HEK293 (cell line): ENCODE measurements at regions not wholly inside any gene's neighbourhood (a gene's known extent, or its start where the extent isn't known, plus 50 kb on each side); places are given as distances from the start of the nearest gene placed in this dataset.

Source experiments
- AEBP2 ChIP-seq: fragments of 450-650 bp; formaldehyde crosslinking; IDR thresholded peaks from 2 replicates; pipeline ENCODE4 v1.5.1; 2016; ENCODE audit warnings: missing biosample characterization, missing genetic modification characterization, borderline replicate concordance
- KLF16 ChIP-seq: fragments of 450-650 bp; formaldehyde crosslinking; IDR thresholded peaks from 2 replicates; pipeline ENCODE4 v1.5.1; 2017; ENCODE audit warnings: missing biosample characterization, missing genetic modification characterization
- REST ChIP-seq: fragments of 450-650 bp; formaldehyde crosslinking; IDR thresholded peaks from 2 replicates; pipeline ENCODE4 v1.5.1; 2016; ENCODE audit warnings: missing biosample characterization, missing genetic modification characterization
- SCRT2 ChIP-seq: fragments of 450-650 bp; formaldehyde crosslinking; IDR thresholded peaks from 2 replicates; pipeline ENCODE4 v1.5.1; 2016; ENCODE audit warnings: missing biosample characterization, missing genetic modification characterization
- YY2 ChIP-seq: fragments of 450-650 bp; formaldehyde crosslinking; IDR thresholded peaks from 2 replicates; pipeline ENCODE4 v1.5.1; 2016; ENCODE audit warnings: missing biosample characterization, missing genetic modification characterization
- ZBTB7A ChIP-seq: fragments of 450-650 bp; formaldehyde crosslinking; IDR thresholded peaks from 2 replicates; pipeline ENCODE4 v1.5.1; 2016; ENCODE audit warnings: low read depth, missing biosample characterization, missing genetic modification characterization
- ZFHX2 ChIP-seq: fragments of 450-650 bp; formaldehyde crosslinking; conservative IDR thresholded peaks from 2 replicates; pipeline ENCODE4 v1.5.1; 2016; ENCODE audit warnings: missing biosample characterization, missing genetic modification characterization
- ZNF121 ChIP-seq: fragments of 450-650 bp; formaldehyde crosslinking; IDR thresholded peaks from 2 replicates; pipeline ENCODE4 v1.5.1; 2016; ENCODE audit warnings: missing biosample characterization, missing genetic modification characterization
- ZNF148 ChIP-seq: fragments of 450-650 bp; formaldehyde crosslinking; IDR thresholded peaks from 2 replicates; pipeline ENCODE4 v1.5.0; 2017; ENCODE audit warnings: missing biosample characterization, missing genetic modification characterization, borderline replicate concordance
- ZNF404 ChIP-seq: fragments of 450-650 bp; formaldehyde crosslinking; IDR thresholded peaks from 2 replicates; pipeline ENCODE4 v1.5.1; 2017; ENCODE audit warnings: missing biosample characterization, missing genetic modification characterization
- ZNF426 ChIP-seq: fragments of 450-650 bp; formaldehyde crosslinking; IDR thresholded peaks from 2 replicates; pipeline ENCODE4 v1.5.1; 2017; ENCODE audit warnings: missing biosample characterization, missing genetic modification characterization, mild to moderate bottlenecking, inconsistent platforms, moderate library complexity
- ZNF514 ChIP-seq: fragments of 450-650 bp; formaldehyde crosslinking; IDR thresholded peaks from 2 replicates; pipeline ENCODE4 v1.5.1; 2016; ENCODE audit warnings: missing biosample characterization, missing genetic modification characterization
- ZNF561 ChIP-seq: fragments of 450-650 bp; IDR thresholded peaks from 2 replicates; pipeline ENCODE4 v1.5.1; 2018; ENCODE audit warnings: missing biosample characterization, missing genetic modification characterization, borderline replicate concordance
- ZNF585B ChIP-seq: fragments of 450-650 bp; formaldehyde crosslinking; IDR thresholded peaks from 2 replicates; pipeline ENCODE4 v1.5.1; 2016; ENCODE audit warnings: missing biosample characterization, missing genetic modification characterization
- ZNF600 ChIP-seq: fragments of 450-650 bp; formaldehyde crosslinking; IDR thresholded peaks from 2 replicates; pipeline ENCODE4 v1.5.1; 2016; ENCODE audit warnings: missing biosample characterization, missing genetic modification characterization
- ZNF621 ChIP-seq: fragments of 450-650 bp; formaldehyde crosslinking; IDR thresholded peaks from 2 replicates; pipeline ENCODE4 v1.5.1; 2017; ENCODE audit warnings: missing biosample characterization, missing genetic modification characterization
- ZNF645 ChIP-seq: fragments of 450-650 bp; formaldehyde crosslinking; IDR thresholded peaks from 2 replicates; pipeline ENCODE4; 2016; ENCODE audit warnings: missing biosample characterization, missing genetic modification characterization
- ZSCAN16 ChIP-seq: fragments of 450-650 bp; formaldehyde crosslinking; IDR thresholded peaks from 2 replicates; pipeline ENCODE4 v1.5.1; 2016; ENCODE audit warnings: missing biosample characterization, missing genetic modification characterization
- ZXDB ChIP-seq: fragments of 450-650 bp; formaldehyde crosslinking; IDR thresholded peaks from 2 replicates; pipeline ENCODE4 v1.5.1; 2016; ENCODE audit warnings: missing biosample characterization, missing genetic modification characterization
- TF ChIP-seq, protein P1 (sequence below): fragments of 450-650 bp; formaldehyde crosslinking; IDR thresholded peaks from 2 replicates; pipeline ENCODE4 v1.5.1; 2016; ENCODE audit warnings: missing biosample characterization, missing genetic modification characterization, borderline replicate concordance

DNA sequence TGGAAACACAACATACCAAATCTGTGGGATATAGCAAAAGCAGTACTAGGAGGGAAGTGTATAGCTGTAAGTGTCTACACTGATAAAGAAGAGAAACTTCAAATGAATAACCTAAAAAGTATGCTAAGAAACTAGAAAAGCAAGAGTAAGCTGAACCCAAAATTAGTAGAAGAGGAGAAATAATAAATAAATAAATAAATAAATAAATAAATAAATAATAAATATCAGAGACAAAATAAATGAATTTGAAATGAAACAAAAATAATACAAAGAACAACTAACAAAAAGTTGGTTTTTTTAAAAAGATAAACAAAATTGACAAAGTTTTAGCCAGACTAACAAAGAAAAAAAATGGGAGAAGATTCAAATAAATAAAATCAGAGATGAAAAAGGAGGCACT, 72.7 kb upstream of the TSPAN8 start (continued):
- TF ChIP-seq ZNF561 (tag by site-specific recombination) (no peak), ZNF426 (tag by site-specific recombination) (peak; percentile 95), ZNF645 (tag by site-specific recombination) (no peak), SCRT2 (tag by site-specific recombination) (no peak), REST (tag by site-specific recombination) (peak; percentile 69; the same call in 1 of the 2 replicates), ZNF148 (no peak), AEBP2 (tag by site-specific recombination) (peak; percentile 43; the same call in 1 of the 2 replicates), ZFHX2 (no peak), ZXDB (peak; percentile 63; the same call in 1 of the 2 replicates), ZNF585B (tag by site-specific recombination) (no peak), ZNF514 (tag by site-specific recombination) (no peak), ZNF121 (tag by site-specific recombination) (no peak), ZNF404 (0 out of 2 replicates have a peak, but pooled peaks have one; percentile 63), ZNF600 (tag by site-specific recombination) (no peak), ZBTB7A (tag by site-specific recombination) (no peak), ZSCAN16 (no peak), KLF16 (no peak), YY2 (tag by site-specific recombination) (no peak), ZNF621 (tag by site-specific recombination) (no peak)
- TF ChIP-seq, protein P1, sequence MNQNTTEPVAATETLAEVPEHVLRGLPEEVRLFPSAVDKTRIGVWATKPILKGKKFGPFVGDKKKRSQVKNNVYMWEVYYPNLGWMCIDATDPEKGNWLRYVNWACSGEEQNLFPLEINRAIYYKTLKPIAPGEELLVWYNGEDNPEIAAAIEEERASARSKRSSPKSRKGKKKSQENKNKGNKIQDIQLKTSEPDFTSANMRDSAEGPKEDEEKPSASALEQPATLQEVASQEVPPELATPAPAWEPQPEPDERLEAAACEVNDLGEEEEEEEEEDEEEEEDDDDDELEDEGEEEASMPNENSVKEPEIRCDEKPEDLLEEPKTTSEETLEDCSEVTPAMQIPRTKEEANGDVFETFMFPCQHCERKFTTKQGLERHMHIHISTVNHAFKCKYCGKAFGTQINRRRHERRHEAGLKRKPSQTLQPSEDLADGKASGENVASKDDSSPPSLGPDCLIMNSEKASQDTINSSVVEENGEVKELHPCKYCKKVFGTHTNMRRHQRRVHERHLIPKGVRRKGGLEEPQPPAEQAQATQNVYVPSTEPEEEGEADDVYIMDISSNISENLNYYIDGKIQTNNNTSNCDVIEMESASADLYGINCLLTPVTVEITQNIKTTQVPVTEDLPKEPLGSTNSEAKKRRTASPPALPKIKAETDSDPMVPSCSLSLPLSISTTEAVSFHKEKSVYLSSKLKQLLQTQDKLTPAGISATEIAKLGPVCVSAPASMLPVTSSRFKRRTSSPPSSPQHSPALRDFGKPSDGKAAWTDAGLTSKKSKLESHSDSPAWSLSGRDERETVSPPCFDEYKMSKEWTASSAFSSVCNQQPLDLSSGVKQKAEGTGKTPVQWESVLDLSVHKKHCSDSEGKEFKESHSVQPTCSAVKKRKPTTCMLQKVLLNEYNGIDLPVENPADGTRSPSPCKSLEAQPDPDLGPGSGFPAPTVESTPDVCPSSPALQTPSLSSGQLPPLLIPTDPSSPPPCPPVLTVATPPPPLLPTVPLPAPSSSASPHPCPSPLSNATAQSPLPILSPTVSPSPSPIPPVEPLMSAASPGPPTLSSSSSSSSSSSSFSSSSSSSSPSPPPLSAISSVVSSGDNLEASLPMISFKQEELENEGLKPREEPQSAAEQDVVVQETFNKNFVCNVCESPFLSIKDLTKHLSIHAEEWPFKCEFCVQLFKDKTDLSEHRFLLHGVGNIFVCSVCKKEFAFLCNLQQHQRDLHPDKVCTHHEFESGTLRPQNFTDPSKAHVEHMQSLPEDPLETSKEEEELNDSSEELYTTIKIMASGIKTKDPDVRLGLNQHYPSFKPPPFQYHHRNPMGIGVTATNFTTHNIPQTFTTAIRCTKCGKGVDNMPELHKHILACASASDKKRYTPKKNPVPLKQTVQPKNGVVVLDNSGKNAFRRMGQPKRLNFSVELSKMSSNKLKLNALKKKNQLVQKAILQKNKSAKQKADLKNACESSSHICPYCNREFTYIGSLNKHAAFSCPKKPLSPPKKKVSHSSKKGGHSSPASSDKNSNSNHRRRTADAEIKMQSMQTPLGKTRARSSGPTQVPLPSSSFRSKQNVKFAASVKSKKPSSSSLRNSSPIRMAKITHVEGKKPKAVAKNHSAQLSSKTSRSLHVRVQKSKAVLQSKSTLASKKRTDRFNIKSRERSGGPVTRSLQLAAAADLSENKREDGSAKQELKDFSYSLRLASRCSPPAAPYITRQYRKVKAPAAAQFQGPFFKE (tag by site-specific recombination): no peak
